ENCODE measurements at regions not wholly inside any gene's neighbourhood (a gene's known extent, or its start where the extent isn't known, plus 50 kb on each side); places are given as distances from the start of the nearest gene placed in this dataset.
A peak's percentile ranks its signal among the peaks of the same experiment; 100 is the strongest.

DNA sequence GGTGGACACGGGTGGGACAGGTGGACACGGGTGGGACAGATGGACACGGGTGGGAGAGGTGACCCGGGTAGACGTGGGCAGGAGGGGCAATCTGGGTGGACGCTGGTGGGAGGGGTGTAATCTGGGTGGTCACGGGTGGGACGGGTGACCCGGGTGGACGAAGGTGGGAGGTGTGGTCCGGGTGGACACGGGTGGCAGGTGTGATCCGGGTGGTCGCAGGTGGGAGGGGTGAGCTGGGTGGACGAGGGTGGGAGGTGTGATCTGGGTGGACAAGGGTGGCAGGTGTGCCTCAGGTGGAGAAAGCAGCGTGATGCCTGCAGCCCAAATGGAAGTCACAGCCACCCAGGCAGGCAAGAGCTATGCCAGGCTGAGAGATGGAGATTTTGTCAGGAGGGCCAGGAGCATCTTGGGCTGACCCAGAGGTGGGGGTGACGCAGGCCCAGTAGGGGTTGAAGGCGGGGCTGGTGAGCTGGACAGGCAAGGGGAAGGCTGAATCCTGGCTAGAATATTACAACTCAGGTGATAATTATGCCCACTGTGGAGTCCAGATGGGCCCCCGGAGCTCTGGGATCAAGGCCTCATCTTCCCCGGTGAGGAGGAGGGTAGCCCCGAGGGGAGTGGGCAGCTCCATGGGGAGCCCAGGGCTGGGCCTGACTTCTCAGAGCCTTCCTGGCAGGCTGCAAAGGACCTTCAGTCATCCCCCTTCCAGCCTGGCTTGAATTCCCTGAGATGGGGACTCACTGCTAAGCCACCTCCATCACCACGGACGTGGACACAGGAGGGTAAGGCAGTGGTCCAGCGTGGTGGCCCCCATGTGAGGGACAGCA, 100.0 kb downstream of the ADRA2C start:
- H3K4me3 Mint-ChIP-seq: peak overlapping the region in 1 of 2 donors; percentile 26

DNA sequence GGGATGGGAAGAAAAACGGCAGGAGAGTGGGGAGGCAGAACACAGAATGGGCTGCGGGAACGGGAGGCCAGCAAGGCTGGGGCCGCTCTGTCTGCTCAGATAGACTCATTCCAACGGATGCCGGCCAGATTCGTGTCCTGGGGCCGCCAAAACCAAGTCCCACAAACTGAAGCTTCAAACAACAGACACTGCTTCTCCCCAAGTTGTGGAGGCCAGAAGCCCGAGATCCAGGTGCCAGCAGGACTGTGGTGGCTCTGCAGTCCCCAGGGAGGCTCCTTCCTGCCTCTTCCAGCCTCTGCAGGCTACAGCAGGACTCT, 100.6 kb downstream of the ADRA2C start:
- no peaks in the 10 kb centered on the region for H3K36me3 Mint-ChIP-seq
- TF ChIP-seq, protein P1, sequence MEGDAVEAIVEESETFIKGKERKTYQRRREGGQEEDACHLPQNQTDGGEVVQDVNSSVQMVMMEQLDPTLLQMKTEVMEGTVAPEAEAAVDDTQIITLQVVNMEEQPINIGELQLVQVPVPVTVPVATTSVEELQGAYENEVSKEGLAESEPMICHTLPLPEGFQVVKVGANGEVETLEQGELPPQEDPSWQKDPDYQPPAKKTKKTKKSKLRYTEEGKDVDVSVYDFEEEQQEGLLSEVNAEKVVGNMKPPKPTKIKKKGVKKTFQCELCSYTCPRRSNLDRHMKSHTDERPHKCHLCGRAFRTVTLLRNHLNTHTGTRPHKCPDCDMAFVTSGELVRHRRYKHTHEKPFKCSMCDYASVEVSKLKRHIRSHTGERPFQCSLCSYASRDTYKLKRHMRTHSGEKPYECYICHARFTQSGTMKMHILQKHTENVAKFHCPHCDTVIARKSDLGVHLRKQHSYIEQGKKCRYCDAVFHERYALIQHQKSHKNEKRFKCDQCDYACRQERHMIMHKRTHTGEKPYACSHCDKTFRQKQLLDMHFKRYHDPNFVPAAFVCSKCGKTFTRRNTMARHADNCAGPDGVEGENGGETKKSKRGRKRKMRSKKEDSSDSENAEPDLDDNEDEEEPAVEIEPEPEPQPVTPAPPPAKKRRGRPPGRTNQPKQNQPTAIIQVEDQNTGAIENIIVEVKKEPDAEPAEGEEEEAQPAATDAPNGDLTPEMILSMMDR (IDR thresholded peaks at IDR 0.05): no peak
- Histone ChIP-seq H3K9ac (ENCODE audit: insufficient read depth, low read length, poor library complexity, severe bottlenecking) (no peak overlapping the region), H3K27me3 (ENCODE audit: control insufficient read depth in 2 of 2, insufficient read depth in 2 of 2, low read length in 2 of 2) (peaks cover 0 to 15% of the 10 kb centered on the region in 2 donors), H3K79me2 (ENCODE audit: insufficient read depth, low read length) (no peaks in the 10 kb centered on the region), H4K20me1 (ENCODE audit: insufficient read depth, low read length) (no peaks in the 10 kb centered on the region), H3K27ac (ENCODE audit: low read depth in 1 of 2, low read length in 2 of 2) (no peak overlapping the region), H3K4me1 (ENCODE audit: control insufficient read depth in 1 of 2, insufficient read depth in 2 of 2, low read length in 2 of 2) (no peaks in the 10 kb centered on the region), H3K4me3 (replicated peaks in 1 of 3; ENCODE audit: low read depth in 2 of 3, low read length in 3 of 3) (no peak overlapping the region), H2AFZ (ENCODE audit: insufficient read depth, low read depth, low read length, poor library complexity, severe bottlenecking) (no peak overlapping the region), H3K9me3 (replicated peaks in 1 of 2; ENCODE audit: control insufficient read depth in 1 of 2, insufficient read depth in 1 of 2, low read length in 2 of 2) (peaks cover 0 to 3% of the 10 kb centered on the region in 2 donors), H3K36me3 (replicated peaks in 1 of 2; ENCODE audit: control insufficient read depth in 1 of 2, insufficient read depth in 2 of 2, low read length in 2 of 2) (no peaks in the 10 kb centered on the region), H3K4me2 (replicated peaks; ENCODE audit: extremely low read depth, low read length, poor library complexity, severe bottlenecking) (no peak overlapping the region)
- 79% methylated on average over 8 of the region's 9 CpGs for WGBS (ENCODE audit: insufficient coverage)
- H3K9me3 Mint-ChIP-seq: peaks cover 0 to 6% (median 2%) of the 10 kb centered on the region in 7 donors
- peak overlapping the region in 1 of 2 donors; percentile 26 for H3K4me3 Mint-ChIP-seq
- intact Hi-C loops (cut with micrococcal nuclease): no loop called here
- no peak for DNase-seq
- H3K27ac Mint-ChIP-seq: no peak overlapping the region
- peaks cover 14 to 40% (median 27%) of the 10 kb centered on the region in 3 donors for H3K27me3 Mint-ChIP-seq (ENCODE audit: low read depth in 3 of 3)
- peaks cover 1% of the 10 kb centered on the region for H3K4me1 Mint-ChIP-seq

More for the DNA sequence above, 100.0 kb downstream of the ADRA2C start:
- no peaks in the 10 kb centered on the region for H3K36me3 Mint-ChIP-seq
- Histone ChIP-seq H3K4me1 (ENCODE audit: control insufficient read depth in 1 of 2, insufficient read depth in 2 of 2, low read length in 2 of 2) (no peaks in the 10 kb centered on the region), H3K9ac (ENCODE audit: insufficient read depth, low read length, poor library complexity, severe bottlenecking) (no peak overlapping the region), H4K20me1 (ENCODE audit: insufficient read depth, low read length) (no peaks in the 10 kb centered on the region), H3K79me2 (ENCODE audit: insufficient read depth, low read length) (no peaks in the 10 kb centered on the region), H3K4me3 (replicated peaks in 1 of 3; ENCODE audit: low read depth in 2 of 3, low read length in 3 of 3) (no peak overlapping the region), H2AFZ (ENCODE audit: insufficient read depth, low read depth, low read length, poor library complexity, severe bottlenecking) (no peak overlapping the region), H3K9me3 (replicated peaks in 1 of 2; ENCODE audit: control insufficient read depth in 1 of 2, insufficient read depth in 1 of 2, low read length in 2 of 2) (peaks cover 0 to 3% of the 10 kb centered on the region in 2 donors), H3K4me2 (replicated peaks; ENCODE audit: extremely low read depth, low read length, poor library complexity, severe bottlenecking) (no peak overlapping the region), H3K27me3 (ENCODE audit: control insufficient read depth in 2 of 2, insufficient read depth in 2 of 2, low read length in 2 of 2) (peaks cover 0 to 11% of the 10 kb centered on the region in 2 donors), H3K36me3 (replicated peaks in 1 of 2; ENCODE audit: control insufficient read depth in 1 of 2, insufficient read depth in 2 of 2, low read length in 2 of 2) (no peaks in the 10 kb centered on the region), H3K27ac (ENCODE audit: low read depth in 1 of 2, low read length in 2 of 2) (no peak overlapping the region)
- H3K4me1 Mint-ChIP-seq: peaks cover under 1% of the 10 kb centered on the region
- H3K27me3 Mint-ChIP-seq (ENCODE audit: low read depth in 3 of 3): peaks cover 13 to 35% (median 24%) of the 10 kb centered on the region in 3 donors
- WGBS (ENCODE audit: insufficient coverage): 90% methylated on average over 18 of the region's 24 CpGs
- H3K27ac Mint-ChIP-seq: peak overlapping the region in 1 of 7 donors; percentile 14
- peaks cover 0 to 6% (median 2%) of the 10 kb centered on the region in 7 donors for H3K9me3 Mint-ChIP-seq
- intact Hi-C loops (cut with micrococcal nuclease): no loop called here
- TF ChIP-seq, protein P1 (IDR thresholded peaks at IDR 0.05): no peak
- DNase-seq: no peak
